ENCODE measurements at regions not wholly inside any gene's neighbourhood (a gene's known extent, or its start where the extent isn't known, plus 50 kb on each side); places are given as distances from the start of the nearest gene placed in this dataset.

GRCh38 chr1:191969290-191969689 lies 189.0 kb upstream of the RGS18 start:
- Histone ChIP-seq H3K27ac (ENCODE audit: extremely low read length, insufficient read depth, low read length) (no peak overlapping the region), H2AFZ (ENCODE audit: low read length) (no peak overlapping the region), H3K4me3 (replicated peaks in 1 of 3; ENCODE audit: insufficient read depth in 1 of 3, low read depth in 2 of 3, low read length in 3 of 3) (no peak overlapping the region), H3K27me3 (ENCODE audit: control insufficient read depth in 1 of 2, insufficient read depth in 2 of 2, low read length in 2 of 2) (no peaks in the 10 kb centered on the region), H3K9ac (ENCODE audit: insufficient read depth, low read depth, low read length) (no peak overlapping the region), H3K79me2 (ENCODE audit: insufficient read depth, low read length) (no peaks in the 10 kb centered on the region), H4K20me1 (ENCODE audit: insufficient read depth, low read length) (no peaks in the 10 kb centered on the region), H3K9me3 (ENCODE audit: low read length) (no peaks in the 10 kb centered on the region), H3K36me3 (replicated peaks in 1 of 2; ENCODE audit: control insufficient read depth in 1 of 2, insufficient read depth in 2 of 2, low read length in 2 of 2) (no peaks in the 10 kb centered on the region), H3K4me1 (ENCODE audit: insufficient read depth, low read length) (no peaks in the 10 kb centered on the region), H3K4me2 (ENCODE audit: low read depth, low read length) (no peak overlapping the region)
- intact Hi-C loops (cut with micrococcal nuclease; ENCODE audit: unreplicated experiment), result no loop called here
- ChIA-PET POLR2A (no interaction called here), CTCF (ENCODE audit: low intra/inter-chr PET ratio, low total read pairs) (no interaction called here)
- DNase-seq (ENCODE audit: low spot score) (no peak), ATAC-seq (no peak), FAIRE-seq (no peak)
- no TSS peak for BruUV-seq (replicated peaks)
- in situ Hi-C loops (cut with HindIII; ENCODE audit: extremely low pct_ligation_motif_present, low pct_unique_long_range_greater_than_20kb), result no loop called here
- WGBS (ENCODE audit: low lambda C conversion rate), result 0% methylated on average over 5 of the region's 5 CpGs
- TF ChIP-seq EEA1 (CRISPR knock-in tag; IDR thresholded peaks at IDR 0.05; ENCODE audit: borderline replicate concordance) (no peak), ZNF354B (CRISPR knock-in tag; IDR thresholded peaks at IDR 0.05) (no peak), ZFP1 (CRISPR knock-in tag; IDR thresholded peaks at IDR 0.05) (no peak), BCLAF1 (IDR thresholded peaks at IDR 0.05) (no peak), HNF4A (CRISPR knock-in tag; IDR thresholded peaks at IDR 0.05) (no peak), ZNF343 (CRISPR knock-in tag; IDR thresholded peaks at IDR 0.05) (no peak)

GRCh38 chr1:191970116-191970515 lies 188.1 kb upstream of the RGS18 start:
- ChIA-PET CTCF (ENCODE audit: low intra/inter-chr PET ratio, low total read pairs) (no interaction called here), POLR2A (no interaction called here)
- Histone ChIP-seq H3K27ac (ENCODE audit: extremely low read length, insufficient read depth, low read length) (no peak overlapping the region), H3K27me3 (ENCODE audit: control insufficient read depth in 1 of 2, insufficient read depth in 2 of 2, low read length in 2 of 2) (no peaks in the 10 kb centered on the region), H3K4me3 (replicated peaks in 1 of 3; ENCODE audit: insufficient read depth in 1 of 3, low read depth in 2 of 3, low read length in 3 of 3) (no peak overlapping the region), H3K9ac (ENCODE audit: insufficient read depth, low read depth, low read length) (no peak overlapping the region), H3K79me2 (ENCODE audit: insufficient read depth, low read length) (no peaks in the 10 kb centered on the region), H3K9me3 (ENCODE audit: low read length) (no peaks in the 10 kb centered on the region), H4K20me1 (ENCODE audit: insufficient read depth, low read length) (no peaks in the 10 kb centered on the region), H3K4me1 (ENCODE audit: insufficient read depth, low read length) (no peaks in the 10 kb centered on the region), H2AFZ (ENCODE audit: low read length) (no peak overlapping the region), H3K4me2 (ENCODE audit: low read depth, low read length) (no peak overlapping the region), H3K36me3 (replicated peaks in 1 of 2; ENCODE audit: control insufficient read depth in 1 of 2, insufficient read depth in 2 of 2, low read length in 2 of 2) (no peaks in the 10 kb centered on the region)
- intact Hi-C loops (cut with micrococcal nuclease; ENCODE audit: unreplicated experiment), result no loop called here
- FAIRE-seq, result no peak
- in situ Hi-C loops (cut with HindIII; ENCODE audit: extremely low pct_ligation_motif_present, low pct_unique_long_range_greater_than_20kb), result no loop called here
- no peak for DNase-seq (ENCODE audit: low spot score)
- no peak for ATAC-seq
- WGBS (ENCODE audit: low lambda C conversion rate), result 4% methylated on average over 1 of the region's 1 CpG
- no TSS peak for BruUV-seq (replicated peaks)
- TF ChIP-seq ZNF281 (CRISPR knock-in tag; IDR thresholded peaks at IDR 0.05; ENCODE audit: borderline replicate concordance) (no peak), GMEB1 (CRISPR knock-in tag; IDR thresholded peaks at IDR 0.05; ENCODE audit: borderline replicate concordance) (no peak), DZIP1 (CRISPR knock-in tag; IDR thresholded peaks at IDR 0.05) (no peak), ZKSCAN1 (IDR thresholded peaks at IDR 0.05; ENCODE audit: low read length) (no peak)

All from HepG2 (cell line).